ENCODE measurements at regions not wholly inside any gene's neighbourhood (a gene's known extent, or its start where the extent isn't known, plus 50 kb on each side); places are given as distances from the start of the nearest gene placed in this dataset.
"Not testable (repeated sequence)": the region's sequence is repeated elsewhere in the genome, so short reads cannot be mapped to it uniquely, and the experiment has no call there.

DNA sequence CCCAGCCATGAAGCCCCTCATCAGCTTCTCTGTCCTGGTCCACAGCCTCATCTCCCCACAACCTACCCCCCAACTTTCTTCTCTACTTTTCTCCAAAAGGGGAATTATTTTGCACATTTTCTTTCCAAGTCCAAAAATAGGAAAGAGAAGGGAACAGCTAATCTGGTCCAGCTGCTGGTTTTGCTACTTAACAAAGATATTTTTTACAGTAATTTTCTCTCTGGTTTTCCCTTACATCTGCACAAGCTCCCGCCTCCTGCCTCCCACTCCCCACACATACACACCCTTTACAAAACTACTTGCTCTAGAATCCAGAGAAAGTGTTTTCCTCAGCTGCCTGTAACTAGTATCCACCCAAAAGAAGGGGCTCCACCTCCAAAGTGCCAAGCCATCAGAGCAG is 177.2 kb downstream of the POLR2M start:
- no peak for DNase-seq

GRCh38 chr15:57884936-57885335 is 178.4 kb downstream of the POLR2M start:
- DNase-seq, result no peak

GRCh38 chr15:57885435-57885834 is 178.9 kb downstream of the POLR2M start:
- DNase-seq, result no peak

GRCh38 chr15:57887825-57888224 is 177.7 kb downstream of the ALDH1A2 start:
- no peak for DNase-seq

GRCh38 chr15:57890351-57890750 is 175.2 kb downstream of the ALDH1A2 start:
- no peak for DNase-seq

DNA sequence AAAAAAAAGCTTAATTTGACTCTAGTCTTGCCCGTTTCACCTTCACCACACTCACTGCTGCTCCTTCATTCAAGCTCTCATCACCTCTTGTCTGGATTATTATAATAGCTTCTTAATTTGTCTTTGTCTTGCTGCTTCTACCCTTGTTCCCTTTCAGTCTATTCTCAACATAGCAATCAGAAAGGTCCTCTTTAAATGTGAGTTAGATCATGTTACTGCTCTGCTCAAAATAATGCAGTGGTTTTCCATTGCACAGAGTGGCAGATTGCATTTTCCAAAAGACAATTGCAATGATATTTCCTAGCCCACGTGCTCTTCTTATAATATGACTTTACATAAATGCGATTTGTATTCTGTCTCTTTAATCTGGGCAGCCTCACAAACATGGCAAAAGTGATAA is 174.6 kb downstream of the ALDH1A2 start:
- DNase-seq, result no peak

- no peak for DNase-seq
Observed at GRCh38 chr15:57892181-57892580, 173.3 kb downstream of the ALDH1A2 start.

- DNase-seq, result no peak
Observed at GRCh38 chr15:57893040-57893439, 172.5 kb downstream of the ALDH1A2 start.

GRCh38 chr15:57895291-57895690 is 170.2 kb downstream of the ALDH1A2 start:
- DNase-seq, result no peak

GRCh38 chr15:57896114-57896513 is 169.4 kb downstream of the ALDH1A2 start:
- DNase-seq, result no peak

DNA sequence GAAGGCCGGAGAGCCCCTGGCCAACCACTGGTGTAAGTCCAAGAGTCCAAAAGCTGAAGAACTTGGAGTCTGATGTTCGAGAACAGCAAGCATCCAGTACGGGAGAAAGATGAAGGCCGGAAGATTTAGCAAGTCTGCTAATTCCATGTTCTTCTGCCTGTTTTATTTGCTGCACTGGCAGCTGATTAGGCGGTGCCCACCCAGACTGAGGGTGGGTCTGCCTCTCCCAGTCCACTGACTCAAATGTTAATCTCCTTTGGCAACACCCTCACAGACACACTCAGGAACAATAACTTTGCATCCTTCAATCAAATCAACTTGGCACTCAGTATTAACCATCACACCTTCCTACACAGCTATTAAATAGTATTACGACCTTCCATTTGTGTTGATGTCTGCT is 168.6 kb downstream of the ALDH1A2 start:
- not testable (repeated sequence) for DNase-seq

- DNase-seq, result no peak
Observed at GRCh38 chr15:57897870-57898269, 167.6 kb downstream of the ALDH1A2 start.

DNA sequence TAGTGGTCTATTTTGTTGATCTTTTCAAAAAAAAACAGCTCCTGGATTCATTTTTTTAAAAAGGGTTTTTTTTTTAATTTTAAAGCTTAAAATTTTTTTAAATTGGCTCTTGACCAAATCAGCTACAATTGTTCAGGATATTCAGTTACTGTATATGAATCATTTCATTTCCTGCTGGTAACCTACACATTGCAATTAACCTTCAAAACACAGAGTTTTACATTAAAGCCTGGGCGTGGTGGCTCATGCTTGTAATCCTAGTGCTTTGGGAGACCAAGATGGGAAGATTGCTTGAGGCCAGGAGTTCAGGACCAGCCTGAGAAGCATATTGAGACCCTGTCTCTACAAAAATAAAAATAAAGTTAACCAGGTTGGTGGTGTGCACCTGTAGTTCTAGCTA is 163.4 kb downstream of the ALDH1A2 start:
- DNase-seq, result no peak
